Subcutaneous abdominal adipose tissue (tissue), 5 donors: ENCODE measurements at regions not wholly inside any gene's neighbourhood (a gene's known extent, or its start where the extent isn't known, plus 50 kb on each side); places are given as distances from the start of the nearest gene placed in this dataset.
"Not testable (repeated sequence)": the region's sequence is repeated elsewhere in the genome, so short reads cannot be mapped to it uniquely, and the experiment has no call there.

Source experiments
- H3K27ac ChIP-seq: one replicate; pipeline ENCODE4 v1.7.0; 2013; ENCODE audit warnings: low read depth, mild to moderate bottlenecking, inconsistent platforms, low read length, moderate library complexity
- H3K27me3 ChIP-seq, 5 donors: one replicate each; pipeline ENCODE4 v1.7.0; 2013; ENCODE audit warnings: low read length in 5 of 5, inconsistent platforms in 1 of 5; ENCODE audit not compliant: control insufficient read depth in 5 of 5, insufficient read depth in 4 of 5
- H3K36me3 ChIP-seq, 5 donors: one replicate each; pipeline ENCODE4 v1.7.0; 2013; ENCODE audit warnings: low read length in 5 of 5; ENCODE audit not compliant: control insufficient read depth in 5 of 5, insufficient read depth in 5 of 5
- H3K4me1 ChIP-seq, 5 donors: one replicate each; pipeline ENCODE4 v1.7.0; 2013; ENCODE audit warnings: low read length in 5 of 5, mild to moderate bottlenecking in 3 of 5, moderate library complexity in 1 of 5; ENCODE audit not compliant: control insufficient read depth in 5 of 5, insufficient read depth in 5 of 5
- H3K4me3 ChIP-seq, 5 donors: one replicate each; pipeline ENCODE4 v1.7.0; 2013; ENCODE audit warnings: low read length in 5 of 5, low read depth in 1 of 5
- H3K9ac ChIP-seq, 5 donors: one replicate each; pipeline ENCODE4 v1.7.0; 2013; ENCODE audit warnings: low read length in 5 of 5, mild to moderate bottlenecking in 4 of 5, moderate library complexity in 3 of 5
- H3K9me3 ChIP-seq, 5 donors: one replicate each; pipeline ENCODE4 v1.7.0; 2013; ENCODE audit warnings: low read length in 5 of 5; ENCODE audit not compliant: control insufficient read depth in 5 of 5
- donor health status: healthy.
- donor health status: healthy.
- donor health status: healthy.
- donor health status: healthy.
- donor health status: healthy.

GRCh38 chr3:153356908-153357307, 194.9 kb downstream of the RAP2B start:
- H3K4me1 ChIP-seq: no peaks in the 10 kb centered on the region
- no peaks in the 10 kb centered on the region for H3K27me3 ChIP-seq
- H3K9me3 ChIP-seq: peaks cover 0 to 3% (median 0%) of the 10 kb centered on the region in 5 donors
- H3K36me3 ChIP-seq: no peaks in the 10 kb centered on the region
- H3K4me3 ChIP-seq: no peak overlapping the region
- no peak overlapping the region for H3K9ac ChIP-seq
- H3K27ac ChIP-seq: no peak overlapping the region

DNA sequence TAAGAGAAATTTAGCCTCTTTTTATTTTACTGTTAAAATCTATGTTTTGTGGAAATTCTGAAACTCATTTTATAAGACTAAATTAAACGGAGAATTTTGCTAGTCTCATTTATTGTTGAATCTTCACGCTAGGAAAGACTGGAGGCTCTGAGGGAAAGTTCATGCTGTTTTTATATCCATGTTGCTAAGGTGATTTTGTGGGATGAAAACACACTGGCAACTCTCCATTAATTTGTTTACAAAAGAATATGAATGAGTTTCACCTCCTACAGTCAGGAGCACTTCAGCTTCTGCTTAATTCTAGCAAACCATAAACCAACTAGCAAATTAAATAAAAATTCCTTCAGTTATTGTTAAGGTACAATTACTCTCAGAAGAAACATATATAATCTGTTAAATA, 195.4 kb downstream of the RAP2B start:
- no peak overlapping the region for H3K27ac ChIP-seq
- H3K4me1 ChIP-seq: no peaks in the 10 kb centered on the region
- peaks cover 0 to 3% (median 0%) of the 10 kb centered on the region in 5 donors for H3K9me3 ChIP-seq
- no peak overlapping the region for H3K4me3 ChIP-seq
- H3K36me3 ChIP-seq: no peaks in the 10 kb centered on the region
- H3K9ac ChIP-seq: no peak overlapping the region
- H3K27me3 ChIP-seq: no peaks in the 10 kb centered on the region

GRCh38 chr3:153369561-153370374, 207.7 kb downstream of the RAP2B start:
- no peak overlapping the region for H3K9ac ChIP-seq
- peaks cover 0 to 3% (median 0%) of the 10 kb centered on the region in 5 donors for H3K9me3 ChIP-seq
- peaks cover 0 to 10% (median 3%) of the 10 kb centered on the region in 5 donors for H3K4me1 ChIP-seq
- no peak overlapping the region for H3K4me3 ChIP-seq
- H3K27me3 ChIP-seq: no peaks in the 10 kb centered on the region
- H3K36me3 ChIP-seq: no peaks in the 10 kb centered on the region
- H3K27ac ChIP-seq: no peak overlapping the region

- peaks cover 0 to 10% (median 3%) of the 10 kb centered on the region in 5 donors for H3K4me1 ChIP-seq
- no peaks in the 10 kb centered on the region for H3K36me3 ChIP-seq
- H3K4me3 ChIP-seq: no peak overlapping the region
- H3K9me3 ChIP-seq: peaks cover 0 to 3% (median 0%) of the 10 kb centered on the region in 5 donors
- H3K9ac ChIP-seq: no peak overlapping the region
- H3K27me3 ChIP-seq: no peaks in the 10 kb centered on the region
- H3K27ac ChIP-seq: no peak overlapping the region
Measured at GRCh38 chr3:153370680-153371079, 208.7 kb downstream of the RAP2B start.

- Histone ChIP-seq H3K9ac (no peak overlapping the region), H3K4me3 (peak overlapping the region in 1 of 5 donors; percentile 1), H3K27ac (no peak overlapping the region), H3K36me3 (no peaks in the 10 kb centered on the region), H3K27me3 (no peaks in the 10 kb centered on the region), H3K4me1 (peaks cover 0 to 10% (median 3%) of the 10 kb centered on the region in 5 donors), H3K9me3 (peaks cover 0 to 3% (median 0%) of the 10 kb centered on the region in 5 donors)
Measured at GRCh38 chr3:153372326-153372725, 210.3 kb downstream of the RAP2B start.

- no peaks in the 10 kb centered on the region for H3K27me3 ChIP-seq
- H3K4me1 ChIP-seq: peaks cover 0 to 10% (median 3%) of the 10 kb centered on the region in 5 donors
- H3K27ac ChIP-seq: no peak overlapping the region
- peaks cover 0 to 3% (median 0%) of the 10 kb centered on the region in 5 donors for H3K9me3 ChIP-seq
- H3K4me3 ChIP-seq: no peak overlapping the region
- no peak overlapping the region for H3K9ac ChIP-seq
- no peaks in the 10 kb centered on the region for H3K36me3 ChIP-seq
Measured at GRCh38 chr3:153373606-153374005, 211.6 kb downstream of the RAP2B start.

- not testable (repeated sequence) for H3K4me3 ChIP-seq, H3K27ac ChIP-seq, H3K27me3 ChIP-seq, H3K36me3 ChIP-seq, H3K9me3 ChIP-seq, H3K9ac ChIP-seq, H3K4me1 ChIP-seq
Measured at GRCh38 chr3:153378366-153378765, 216.3 kb downstream of the RAP2B start.

DNA sequence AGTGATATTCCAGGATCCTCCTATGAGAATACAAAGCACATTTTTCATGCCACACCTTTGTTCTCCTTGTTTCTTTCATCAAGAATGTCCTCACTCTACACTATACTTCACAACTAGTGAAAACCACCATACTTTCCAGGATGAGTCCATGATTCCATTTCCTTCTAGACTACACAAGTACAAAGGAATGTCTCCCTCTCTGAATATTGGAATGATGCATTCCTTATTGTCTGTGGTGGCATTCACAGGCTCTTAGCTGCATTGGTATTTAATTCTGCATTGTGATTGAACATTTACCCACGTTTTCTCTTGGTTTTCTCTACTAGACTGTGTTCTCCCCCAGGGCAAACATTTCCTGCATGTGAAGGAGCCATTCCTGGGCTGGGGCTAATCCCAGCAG, 217.5 kb downstream of the RAP2B start:
- Histone ChIP-seq H3K4me1 (no peaks in the 10 kb centered on the region), H3K9ac (no peak overlapping the region), H3K9me3 (no peaks in the 10 kb centered on the region), H3K36me3 (no peaks in the 10 kb centered on the region), H3K4me3 (no peak overlapping the region), H3K27ac (no peak overlapping the region), H3K27me3 (no peaks in the 10 kb centered on the region)

DNA sequence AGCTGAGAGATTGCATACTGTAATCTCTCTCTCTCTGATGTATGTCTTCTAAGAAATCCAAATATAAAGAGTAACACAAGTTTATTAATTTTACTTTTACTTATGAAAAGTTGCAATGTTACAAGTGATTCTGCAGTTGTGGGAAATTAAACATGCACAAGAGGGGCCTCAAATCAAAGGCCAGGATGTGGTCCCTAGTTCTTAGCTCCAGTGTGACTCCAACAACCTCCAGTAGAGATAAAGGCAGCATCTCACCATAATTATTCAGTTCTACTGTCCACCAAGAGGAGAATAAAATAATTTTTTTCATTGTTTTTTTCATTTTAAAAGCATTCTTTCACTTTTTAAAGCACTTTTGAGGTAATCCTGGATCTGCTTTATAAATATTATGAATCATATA, 223.3 kb downstream of the RAP2B start:
- Histone ChIP-seq H3K27me3 (no peaks in the 10 kb centered on the region), H3K9me3 (no peaks in the 10 kb centered on the region), H3K4me1 (no peaks in the 10 kb centered on the region), H3K4me3 (no peak overlapping the region), H3K27ac (no peak overlapping the region), H3K36me3 (no peaks in the 10 kb centered on the region), H3K9ac (no peak overlapping the region)

- Histone ChIP-seq H3K27ac (no peak overlapping the region), H3K4me1 (no peaks in the 10 kb centered on the region), H3K27me3 (no peaks in the 10 kb centered on the region), H3K36me3 (no peaks in the 10 kb centered on the region), H3K4me3 (no peak overlapping the region), H3K9me3 (peaks cover 2 to 17% (median 7%) of the 10 kb centered on the region in 5 donors), H3K9ac (no peak overlapping the region)
Measured at GRCh38 chr3:153392363-153392762, 230.3 kb downstream of the RAP2B start.
